Cerebellar nuclear complex (tissue), 1 donor: ENCODE measurements at regions not wholly inside any gene's neighbourhood (a gene's known extent, or its start where the extent isn't known, plus 50 kb on each side); places are given as distances from the start of the nearest gene placed in this dataset.

Experiments
- DNase-seq, 2 experiments: peaks; one replicate each; lab custom pipeline; 2025; lab: John Stamatoyannopoulos, UW

DNA sequence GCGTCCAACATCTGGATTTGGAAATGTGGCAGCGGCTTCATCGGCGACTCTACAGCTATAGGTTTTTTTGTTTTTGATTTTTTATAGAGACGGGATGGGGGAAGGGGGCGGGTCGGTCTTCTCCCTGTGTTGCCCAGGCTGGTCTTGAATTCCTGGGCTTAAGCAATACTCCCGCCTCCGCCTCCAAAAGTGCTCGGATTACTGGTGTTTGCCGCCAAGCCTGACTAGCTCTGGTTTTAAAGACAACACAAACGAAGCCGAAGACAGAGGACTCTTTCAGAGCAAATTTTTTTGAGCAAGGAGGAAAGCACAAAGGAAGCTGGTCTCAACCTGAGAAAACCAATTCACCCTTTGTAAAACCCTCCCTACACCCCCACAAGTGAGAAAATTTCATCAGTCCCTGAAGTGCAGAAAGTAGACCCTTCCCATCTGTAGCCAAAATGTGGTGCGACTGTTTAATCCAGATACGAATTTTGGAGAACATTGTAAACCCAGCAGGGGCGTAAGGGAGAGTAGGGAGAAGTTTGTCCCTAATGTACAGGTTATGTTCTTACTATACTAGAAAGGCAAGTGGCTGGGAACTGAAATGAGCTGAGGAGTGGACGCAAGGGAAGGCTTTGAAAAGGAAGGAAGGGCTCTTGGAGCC is 185.9 kb downstream of the TRIM27 start:
- no peak for DNase-seq

DNA sequence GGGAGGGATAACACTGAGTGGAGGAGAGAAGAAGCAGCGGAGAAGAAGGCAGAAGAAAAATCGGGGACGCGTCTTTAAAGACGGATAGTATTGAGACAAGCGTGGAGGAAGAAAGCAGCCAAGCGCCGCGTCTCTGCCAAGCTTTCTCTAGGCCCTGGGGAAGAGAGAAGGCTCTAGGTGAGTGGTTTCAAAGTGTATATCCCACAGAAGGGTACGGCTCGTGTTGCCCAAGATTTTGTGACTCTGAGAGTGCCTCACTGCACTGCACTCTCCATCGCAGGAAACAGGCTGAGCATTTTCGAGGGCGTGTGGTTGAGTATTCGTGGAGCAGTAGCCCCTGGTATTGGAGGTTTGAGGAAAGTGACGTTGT is 185.4 kb downstream of the TRIM27 start:
- DNase-seq: no peak

DNA sequence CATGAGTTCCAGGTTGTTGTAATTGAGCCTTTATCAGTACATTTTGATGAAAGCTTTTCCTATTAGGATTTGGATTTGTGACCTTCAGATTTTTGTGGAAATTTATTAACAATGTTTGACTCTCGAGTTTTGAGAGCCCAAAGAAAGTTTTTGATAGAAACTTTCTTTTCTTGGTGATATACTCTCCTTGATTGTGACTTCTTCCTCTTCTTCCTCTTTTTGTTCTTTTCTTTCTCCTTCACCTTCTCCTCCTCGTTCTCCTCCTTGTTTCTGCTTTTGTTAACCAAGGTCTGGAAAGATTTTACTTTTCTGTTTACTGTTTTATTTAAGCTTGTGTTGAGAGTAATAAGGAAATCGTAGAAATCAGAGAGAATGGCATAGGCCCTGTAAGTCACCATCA is 182.4 kb downstream of the TRIM27 start:
- DNase-seq: no peak

DNA sequence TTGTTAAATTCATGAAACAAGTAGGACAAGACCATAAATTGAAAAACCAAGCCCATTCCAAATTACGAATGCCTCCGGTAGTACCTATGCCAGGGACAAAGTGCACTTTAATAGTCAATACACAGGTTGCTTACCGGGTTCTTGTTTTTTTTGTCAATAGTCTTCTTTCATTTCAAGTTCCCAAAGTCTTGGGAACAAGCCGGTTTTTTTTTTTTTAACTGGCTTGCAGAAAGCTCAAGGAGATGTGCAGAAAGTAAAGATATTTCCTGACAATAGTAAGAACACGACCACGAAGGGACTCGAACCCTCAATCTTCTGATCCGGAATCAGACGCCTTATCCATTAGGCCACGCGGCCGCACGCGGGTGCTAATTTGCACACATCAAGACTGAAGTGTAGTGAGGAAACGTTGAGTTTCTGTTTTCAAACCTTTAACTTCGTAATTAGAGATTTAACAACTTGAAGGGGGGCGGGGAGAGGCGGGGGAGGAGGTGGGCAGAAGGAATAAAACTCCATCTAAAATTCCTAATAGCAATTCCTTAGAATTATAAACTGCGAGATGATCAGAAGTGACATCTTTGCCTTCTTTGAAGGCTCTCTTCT is 181.0 kb downstream of the TRIM27 start:
- DNase-seq: no peak

DNA sequence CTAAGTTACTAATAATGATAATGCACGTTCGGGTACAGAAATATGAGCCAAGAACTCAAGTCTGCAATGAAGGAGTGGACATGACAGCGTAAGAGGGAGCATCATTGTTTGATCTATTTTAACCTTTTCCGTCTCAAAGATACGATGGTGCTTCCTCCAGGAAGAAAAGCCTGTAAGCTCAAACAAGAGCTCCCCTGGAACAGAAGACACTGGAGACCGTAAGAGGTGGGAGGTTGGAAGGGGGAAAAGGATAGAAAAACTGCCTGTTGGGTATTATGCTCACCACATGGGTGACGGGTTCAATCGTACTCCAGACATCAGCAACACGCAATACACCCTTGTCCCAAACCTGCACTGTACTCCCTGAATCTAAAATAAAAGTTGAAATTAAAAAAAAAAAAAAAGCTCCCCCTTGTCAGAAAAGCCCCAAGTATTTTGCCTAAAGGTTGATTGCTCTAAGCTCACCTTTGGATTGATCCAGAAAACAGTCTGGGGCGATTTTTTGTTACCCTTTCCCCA is 180.5 kb downstream of the TRIM27 start:
- DNase-seq: no peak

DNA sequence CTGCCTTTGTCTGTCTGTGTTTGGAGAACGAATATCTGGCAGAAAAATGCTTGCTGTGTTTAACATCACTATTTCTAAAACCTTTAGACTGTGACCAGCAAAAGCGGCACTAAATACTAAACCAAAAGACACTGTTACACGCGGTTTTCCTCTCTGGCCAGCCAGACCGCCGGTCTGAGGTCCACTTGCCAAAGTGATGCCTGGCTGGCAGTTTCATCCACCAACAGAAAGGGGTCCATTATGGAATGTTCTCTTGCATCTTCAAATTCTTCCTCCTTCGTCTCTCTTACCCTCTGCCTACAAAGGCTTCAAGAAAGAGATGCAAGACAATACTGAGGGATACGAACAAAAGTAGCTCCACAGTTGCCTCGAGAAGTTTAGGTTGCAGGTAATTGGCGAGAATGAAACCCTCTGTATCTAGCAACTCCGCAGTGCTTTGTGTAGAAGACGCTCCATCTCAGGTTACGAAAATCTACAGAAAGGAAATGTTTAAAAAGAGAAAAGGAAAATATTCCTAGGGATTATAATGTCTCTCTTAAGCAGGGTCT is 176.6 kb downstream of the TRIM27 start:
- DNase-seq: no peak

DNA sequence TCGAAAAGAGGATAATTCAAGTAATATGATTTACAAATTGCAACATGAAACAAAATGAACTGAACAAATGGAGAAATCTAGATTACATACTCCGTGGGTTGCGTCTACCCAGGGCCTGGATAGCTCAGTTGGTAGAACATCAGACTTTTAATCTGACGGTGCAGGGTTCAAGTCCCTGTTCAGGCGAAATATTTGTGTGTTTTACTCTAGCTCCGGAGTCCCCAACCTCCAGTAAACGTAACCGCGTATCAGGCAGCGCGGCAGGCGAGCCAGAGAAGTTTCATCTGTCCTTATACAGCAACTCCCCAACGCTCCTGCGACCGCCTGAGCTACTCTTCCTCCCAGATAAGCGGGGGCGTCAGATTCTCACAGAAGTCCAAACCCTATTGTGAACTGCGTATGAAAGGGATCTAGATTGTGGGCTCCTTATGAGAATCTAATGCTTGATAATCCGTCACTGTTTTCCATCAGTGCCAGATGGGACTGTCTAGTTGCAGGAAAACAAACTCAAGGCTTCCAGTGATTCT is 176.1 kb downstream of the TRIM27 start:
- DNase-seq: no peak

DNA sequence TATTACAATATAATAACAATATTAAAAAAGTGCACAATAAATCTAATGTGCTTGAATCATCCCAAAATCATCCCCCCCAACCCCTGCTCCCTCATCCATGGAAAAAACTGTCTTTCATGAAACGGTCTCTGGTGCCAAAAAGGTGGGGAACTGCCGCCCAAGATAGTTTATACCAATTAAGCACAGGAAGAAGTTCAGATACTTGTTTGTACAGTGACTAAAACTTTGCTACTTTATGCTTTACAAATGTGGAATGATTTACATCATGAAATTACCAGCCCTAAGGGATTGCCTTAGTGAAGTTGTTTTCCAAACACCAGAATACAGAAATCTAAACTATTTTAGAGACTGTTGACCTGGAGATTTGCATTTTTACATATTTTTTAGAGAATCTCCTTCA is 175.6 kb downstream of the TRIM27 start:
- no peak for DNase-seq

DNA sequence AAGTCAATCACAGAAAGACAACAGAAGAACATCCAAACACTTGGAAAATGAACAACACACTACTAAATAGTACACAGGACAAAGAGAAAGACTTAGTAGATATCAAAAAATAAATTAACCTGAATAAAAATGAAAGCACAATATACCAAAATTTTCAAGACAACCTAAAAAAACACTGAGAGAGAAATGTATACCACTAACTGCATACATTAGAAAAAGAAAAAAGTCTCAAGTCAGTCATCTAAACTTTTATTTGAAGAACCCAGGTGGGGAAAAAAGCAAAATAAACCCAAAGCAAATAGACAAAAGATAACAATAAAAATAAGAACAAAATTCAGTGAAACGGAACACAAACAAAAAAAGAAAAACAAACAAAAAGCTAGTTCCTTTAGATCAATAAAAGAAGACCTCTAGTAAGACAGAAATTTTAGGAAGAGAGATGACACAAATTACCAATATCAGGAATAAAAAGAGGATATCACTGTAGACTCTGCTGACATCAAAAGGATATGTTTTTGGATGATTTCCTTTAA is 172.8 kb downstream of the TRIM27 start:
- DNase-seq: no peak

DNA sequence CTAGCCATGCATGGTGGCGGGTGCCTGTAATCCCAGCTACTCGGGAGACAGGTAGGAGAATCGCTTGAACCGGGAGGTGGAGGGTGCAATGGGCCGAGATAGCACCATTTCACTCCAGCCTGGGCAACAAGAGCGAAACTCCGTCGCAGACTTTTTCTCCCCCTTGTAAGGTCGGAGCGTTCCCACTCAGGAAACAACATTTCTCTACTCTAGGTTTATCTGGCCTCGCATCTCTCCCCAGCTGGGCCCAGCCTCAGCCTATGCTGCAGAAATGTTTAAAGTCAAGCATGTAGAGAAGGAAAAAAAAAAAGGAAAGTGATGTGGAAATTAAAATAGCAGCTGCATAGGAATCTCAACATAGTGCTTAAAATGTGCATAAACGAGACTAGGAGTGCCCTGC is 172.3 kb downstream of the TRIM27 start:
- DNase-seq: no peak

DNA sequence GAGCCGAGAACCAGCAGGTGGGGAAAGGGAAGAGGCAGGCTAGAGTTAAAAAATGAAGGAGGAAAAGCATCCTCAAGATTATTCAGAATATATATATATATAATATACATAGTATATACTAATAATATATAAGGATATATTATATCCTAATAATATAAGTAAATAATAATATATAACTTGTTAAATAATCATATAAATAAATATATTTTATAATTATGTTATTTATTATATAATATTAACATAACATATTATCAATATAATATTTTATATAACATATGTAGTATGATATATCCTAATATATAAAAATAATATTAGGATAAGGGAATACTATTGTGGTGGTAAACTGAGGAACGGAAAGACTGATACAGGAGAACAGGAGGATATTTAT is 171.8 kb downstream of the TRIM27 start:
- no peak for DNase-seq

DNA sequence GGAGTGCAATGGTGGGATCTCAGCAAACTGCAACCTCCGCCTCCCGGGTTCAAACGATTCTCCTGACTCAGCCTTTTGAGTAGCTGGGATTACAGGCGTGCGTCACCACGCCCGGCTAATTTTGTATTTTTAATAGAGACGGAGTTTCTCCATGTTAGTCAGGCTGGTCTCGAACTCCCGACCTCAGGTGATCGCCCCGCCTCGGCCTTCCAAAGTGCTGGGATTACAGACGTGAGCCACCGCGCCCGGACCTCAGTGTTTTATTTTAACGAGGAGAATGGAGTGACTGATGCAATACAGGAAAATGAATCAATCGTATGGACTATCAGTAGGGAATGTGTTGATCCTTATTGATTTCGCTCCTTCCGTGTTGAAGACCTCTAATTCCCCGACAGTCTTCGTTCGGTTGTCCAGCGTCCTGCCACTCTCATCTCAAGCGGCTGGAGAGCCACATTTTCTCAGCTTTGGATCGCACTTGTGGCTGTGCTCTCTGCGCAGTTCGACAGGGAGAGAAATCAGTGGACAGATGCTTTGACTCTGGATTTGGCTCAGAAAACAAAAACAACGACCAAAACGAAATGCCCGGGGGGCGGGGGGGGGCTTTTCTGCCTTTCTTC is 166.2 kb downstream of the TRIM27 start:
- no peak for DNase-seq

DNA sequence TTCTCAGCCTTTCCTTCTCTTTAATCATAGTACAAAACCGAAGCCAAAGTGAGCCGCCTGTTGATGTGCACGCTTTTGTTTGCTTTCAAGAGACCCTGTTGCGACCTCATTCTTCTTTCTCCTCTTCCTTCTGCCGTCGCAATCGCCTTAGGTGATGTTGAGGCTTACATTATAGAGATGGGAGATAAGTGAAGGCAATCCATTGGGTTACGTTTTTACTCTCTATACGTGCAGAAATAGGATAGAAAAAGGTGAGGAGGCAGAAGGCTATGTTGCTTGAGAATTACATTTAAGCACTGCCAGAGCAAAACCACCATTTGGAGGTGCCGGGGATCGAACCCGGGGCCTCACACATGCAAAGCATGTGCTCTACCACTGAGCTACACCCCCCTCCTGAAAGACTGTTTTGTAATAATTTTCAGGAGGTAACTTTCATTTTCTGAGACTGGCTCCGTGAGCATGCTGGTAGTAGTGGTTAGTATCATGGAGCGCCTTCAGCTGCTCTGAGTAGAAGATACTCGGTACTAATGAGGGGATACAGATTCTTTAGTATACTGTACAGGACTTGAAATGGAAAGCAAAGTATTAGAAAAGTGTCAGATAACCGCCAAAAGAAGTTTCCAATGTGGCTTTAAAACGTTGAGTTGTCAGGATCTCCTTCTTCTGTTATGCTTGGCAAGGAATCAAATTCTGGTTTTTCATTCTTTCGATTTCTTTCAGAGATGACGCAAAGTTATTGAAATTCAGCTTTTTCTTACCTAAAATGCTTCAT is 165.6 kb downstream of the TRIM27 start:
- no peak for DNase-seq

DNA sequence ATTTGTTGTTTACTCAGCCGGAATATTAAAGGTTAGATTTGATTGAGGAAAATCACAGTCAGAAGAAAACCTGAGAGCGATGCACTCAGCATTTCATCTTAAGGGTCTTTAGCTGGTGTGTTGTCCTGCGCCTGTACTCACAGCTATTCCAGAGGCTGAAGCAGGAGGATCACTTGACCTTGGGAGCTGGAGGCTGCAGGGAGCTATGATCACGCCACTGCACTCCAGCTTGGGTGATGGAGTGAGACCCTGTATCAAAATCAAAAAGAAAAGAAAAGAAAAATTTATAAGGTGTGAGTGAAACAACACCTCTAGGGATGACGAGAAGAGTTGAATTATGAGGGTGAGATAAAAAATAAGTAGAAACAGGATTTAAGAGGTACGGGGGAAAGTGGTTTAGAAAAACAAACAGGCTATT is 165.0 kb downstream of the TRIM27 start:
- DNase-seq: no peak

DNA sequence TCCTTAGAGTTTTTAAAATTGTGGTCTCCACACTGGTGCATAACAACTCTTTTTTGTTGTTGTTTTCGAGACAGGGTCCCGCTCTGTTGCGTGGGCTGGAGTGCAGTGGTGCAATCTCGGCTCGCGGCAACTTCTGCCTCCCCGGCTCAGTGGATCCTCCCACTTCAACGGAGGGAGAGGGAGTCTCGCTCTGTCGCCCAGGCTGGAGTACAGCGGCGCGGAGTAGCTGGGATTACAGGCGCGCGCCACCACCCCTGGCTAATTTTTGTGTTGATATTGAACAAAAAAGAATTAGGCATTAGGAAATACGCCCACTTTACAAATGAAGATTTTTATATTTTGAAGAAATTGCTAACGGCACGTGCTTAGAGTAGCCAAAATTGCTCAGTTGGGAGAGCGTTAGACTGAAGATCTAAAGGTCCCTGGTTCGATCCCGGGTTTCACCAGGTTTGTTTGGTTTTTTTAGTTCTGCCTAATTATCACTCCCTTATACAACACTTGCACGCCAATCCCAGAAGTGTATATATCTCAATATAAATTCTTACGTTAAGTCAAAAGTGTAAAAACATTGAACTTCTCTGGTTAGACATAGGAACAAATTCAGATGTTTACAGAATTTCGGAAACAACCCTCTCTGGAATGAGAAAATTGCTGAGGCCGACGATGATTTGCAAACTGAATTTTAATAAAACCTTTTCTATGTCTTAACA is 159.6 kb downstream of the TRIM27 start:
- no peak for DNase-seq

DNA sequence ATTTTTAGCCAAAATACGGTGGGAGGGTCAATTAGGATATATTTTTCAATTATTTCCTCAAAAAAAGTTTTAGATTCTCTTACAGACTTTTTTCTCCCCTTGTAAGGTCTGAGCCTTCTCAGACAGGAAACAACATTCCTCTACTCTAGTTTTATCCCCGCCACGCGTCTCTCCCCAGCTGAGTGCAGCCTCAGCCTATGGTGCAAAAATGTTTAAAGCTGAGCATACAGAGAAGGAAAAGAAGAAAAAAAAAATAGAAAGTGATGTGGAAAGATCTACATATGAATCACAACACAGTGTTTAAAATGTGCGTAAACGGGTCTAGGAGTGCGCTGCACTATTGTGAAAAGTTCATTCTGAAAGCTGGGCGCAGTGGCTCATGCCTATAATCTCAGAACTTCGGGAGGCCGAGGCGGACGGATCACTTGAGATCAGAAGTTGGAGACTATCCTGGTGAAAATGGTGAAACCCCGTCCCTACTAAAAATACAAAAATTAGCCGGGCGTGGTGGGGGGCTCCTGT is 159.0 kb downstream of the TRIM27 start:
- DNase-seq: no peak

DNA sequence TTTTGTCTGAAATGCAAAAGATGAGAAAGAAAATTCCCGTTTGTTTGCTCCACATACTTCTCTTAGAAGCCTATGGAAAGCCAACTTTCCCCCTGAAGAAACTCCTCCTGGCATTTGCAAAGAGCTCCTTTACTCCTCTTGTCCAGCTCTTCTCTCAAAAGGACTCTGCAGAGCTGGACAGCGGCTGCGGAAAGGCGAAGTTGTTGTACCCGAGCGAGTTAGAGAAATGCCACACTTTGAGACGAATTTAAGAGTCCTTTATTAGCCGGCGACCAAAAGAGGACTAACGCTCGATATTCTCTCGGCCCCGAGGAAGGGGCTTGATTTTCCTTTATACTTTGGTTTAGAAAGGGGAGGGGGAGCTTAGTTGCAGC is 157.8 kb downstream of the TRIM27 start:
- no peak for DNase-seq

DNA sequence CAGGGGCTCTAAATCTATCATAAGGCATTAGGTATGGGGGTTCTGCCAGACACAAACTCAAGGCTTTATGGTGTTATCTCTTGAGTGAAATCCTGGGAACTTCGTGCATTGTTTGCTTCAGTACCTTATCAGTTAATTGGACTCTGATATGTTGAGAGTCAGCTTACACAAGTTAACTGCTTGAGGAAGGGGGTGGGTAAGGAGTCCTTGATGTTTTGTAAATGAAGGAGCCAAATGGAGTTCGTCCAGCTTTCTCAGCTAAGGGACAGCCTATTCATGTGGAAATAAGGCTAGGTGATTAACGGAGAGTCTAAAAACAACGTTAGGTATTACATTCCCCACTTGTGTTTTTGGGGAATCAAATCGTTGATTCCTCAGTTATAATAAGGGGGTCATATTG is 157.4 kb downstream of the TRIM27 start:
- no peak for DNase-seq

DNA sequence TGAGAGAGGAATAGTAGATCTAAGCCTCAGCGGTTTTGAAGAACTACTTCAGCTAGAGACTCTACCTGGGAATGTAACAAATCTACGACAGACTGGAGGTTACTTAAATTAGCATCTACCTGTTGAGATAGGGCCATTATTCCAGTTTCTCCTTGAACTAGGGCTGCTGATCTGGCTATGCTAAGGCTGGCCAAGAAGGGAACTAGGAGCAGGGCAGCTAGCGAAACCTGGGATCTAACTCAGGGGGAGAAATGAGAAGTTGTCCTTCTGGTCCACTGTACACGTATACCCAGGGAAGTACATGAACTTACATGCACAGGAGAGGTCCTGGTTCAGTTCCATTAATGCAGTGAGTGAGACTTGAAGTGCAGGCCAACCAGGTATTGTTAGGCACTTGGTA is 156.7 kb downstream of the TRIM27 start:
- no peak for DNase-seq

DNA sequence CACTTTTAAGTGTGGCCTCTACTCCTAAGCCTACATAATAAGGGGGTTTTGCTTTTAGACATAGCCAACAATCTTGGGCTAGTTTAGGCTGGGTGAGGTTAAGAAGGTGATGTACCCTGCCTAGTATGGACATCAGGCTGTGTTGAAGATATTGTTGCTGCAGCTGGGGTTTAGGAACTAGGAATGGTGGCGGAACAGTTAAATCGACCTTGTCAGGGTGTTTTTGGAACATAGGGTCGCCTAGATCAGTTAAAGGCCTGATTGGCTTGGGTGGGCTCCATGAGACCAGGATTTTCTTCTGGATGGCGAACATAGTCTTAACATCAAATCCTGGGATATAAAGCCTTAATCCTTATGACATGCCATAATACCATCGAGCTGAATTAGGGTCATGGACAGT is 156.1 kb downstream of the TRIM27 start:
- no peak for DNase-seq
